ENCODE measurements at regions not wholly inside any gene's neighbourhood (a gene's known extent, or its start where the extent isn't known, plus 50 kb on each side); places are given as distances from the start of the nearest gene placed in this dataset.

DNA sequence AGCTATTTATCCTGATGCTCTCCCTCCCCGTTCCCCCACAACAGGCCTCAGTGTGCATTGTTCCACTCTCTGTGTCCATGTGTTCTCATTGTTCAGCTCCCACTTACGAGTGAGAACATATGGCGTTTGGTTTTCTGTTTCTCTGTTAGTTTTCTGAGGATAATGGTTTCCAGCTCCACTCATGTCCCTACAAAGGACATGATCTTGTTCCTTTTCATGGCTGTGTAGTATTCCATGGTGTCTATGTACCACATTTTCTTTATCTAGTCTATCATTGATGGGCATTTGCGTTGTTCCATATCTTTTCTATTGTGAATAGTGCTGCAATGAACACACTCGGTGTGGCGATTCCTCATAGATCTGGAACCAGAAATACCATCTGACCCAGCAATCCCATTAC lies 225.9 kb upstream of the CDH4 start:
- TF ChIP-seq CTCF (IDR thresholded peaks at IDR 0.05) (no peak), POLR2A (IDR thresholded peaks at IDR 0.05) (no peak)

All from uterus (tissue), 2 donors.